A673 (cell line): ENCODE measurements at regions not wholly inside any gene's neighbourhood (a gene's known extent, or its start where the extent isn't known, plus 50 kb on each side); places are given as distances from the start of the nearest gene placed in this dataset.

Experiments used
- CTCF ChIP-seq: fragments of 300-800, 200-600 bp; sonication (generic); conservative IDR thresholded peaks from 2 replicates; pipeline ENCODE4 v1.5.1; 2017; ENCODE audit warnings: low read depth, mild to moderate bottlenecking, antibody characterized with exemption, low read length, moderate library complexity, mixed read lengths
- EZH2 ChIP-seq: fragments of 200-600 bp; sonication (generic); IDR thresholded peaks from 2 replicates; pipeline ENCODE4 v1.6.1; 2017; ENCODE audit warnings: borderline replicate concordance, low read depth, mild to moderate bottlenecking, mixed read lengths, antibody characterized with exemption, low read length; ENCODE audit not compliant: poor library complexity, severe bottlenecking

- TF ChIP-seq CTCF (no peak), EZH2 (no peak)
Observed at GRCh38 chr5:36436306-36436705, 134.6 kb upstream of the RANBP3L start.
